NCI-H69 (cell line): ENCODE measurements at regions not wholly inside any gene's neighbourhood (a gene's known extent, or its start where the extent isn't known, plus 50 kb on each side); places are given as distances from the start of the nearest gene placed in this dataset.
A peak's percentile ranks its signal among the peaks of the same experiment; 100 is the strongest.

ENCODE experiments used
- DNase-seq: peaks from one replicate; lab custom pipeline; 2025; lab: John Stamatoyannopoulos, UW

GRCh38 chr2:217525076-217525475, 477.7 kb downstream of the TNS1 start:
- no peak for DNase-seq

- DNase-seq = no peak
These were observed 479.5 kb downstream of the TNS1 start for GRCh38 chr2:217523286-217523685.

GRCh38 chr2:217521820-217522219, 481.0 kb downstream of the TNS1 start:
- peak; percentile 8 for DNase-seq

- DNase-seq = peak; percentile 1
These were observed 482.3 kb downstream of the TNS1 start for GRCh38 chr2:217520356-217521010.

GRCh38 chr2:217517402-217517801, 485.4 kb downstream of the TNS1 start:
- DNase-seq = no peak

- no peak for DNase-seq
These were observed 487.0 kb downstream of the TNS1 start for GRCh38 chr2:217515615-217516309.

GRCh38 chr2:217513258-217513657, 489.5 kb downstream of the TNS1 start:
- DNase-seq = no peak

- DNase-seq = no peak
These were observed 490.1 kb downstream of the TNS1 start for GRCh38 chr2:217512728-217513127.

- DNase-seq = no peak
These were observed 490.5 kb downstream of the TNS1 start for GRCh38 chr2:217512259-217512658.

- no peak for DNase-seq
These were observed 490.9 kb downstream of the TNS1 start for GRCh38 chr2:217511850-217512249.

- DNase-seq = peak; percentile 80
These were observed 492.0 kb downstream of the TNS1 start for GRCh38 chr2:217510771-217511291.

GRCh38 chr2:217505303-217505702, 497.5 kb downstream of the TNS1 start:
- no peak for DNase-seq

GRCh38 chr2:217501887-217502286, 500.9 kb downstream of the TNS1 start:
- DNase-seq = peak; percentile 5

GRCh38 chr2:217497843-217498377, 504.9 kb downstream of the TNS1 start:
- no peak for DNase-seq

GRCh38 chr2:217494557-217494956, 508.2 kb downstream of the TNS1 start:
- no peak for DNase-seq

- no peak for DNase-seq
These were observed 511.5 kb downstream of the TNS1 start for GRCh38 chr2:217491271-217491670.

- DNase-seq = peak; percentile 93
These were observed 513.4 kb downstream of the TNS1 start for GRCh38 chr2:217489145-217489960.

- DNase-seq = no peak
These were observed 518.7 kb downstream of the TNS1 start for GRCh38 chr2:217484046-217484445.

- no peak for DNase-seq
These were observed 520.6 kb downstream of the TNS1 start for GRCh38 chr2:217482056-217482710.

GRCh38 chr2:217481577-217481976, 521.2 kb downstream of the TNS1 start:
- DNase-seq = no peak

- DNase-seq = no peak
These were observed 523.2 kb downstream of the TNS1 start for GRCh38 chr2:217479566-217479965.
